RPMI8226 (cell line): ENCODE measurements at regions not wholly inside any gene's neighbourhood (a gene's known extent, or its start where the extent isn't known, plus 50 kb on each side); places are given as distances from the start of the nearest gene placed in this dataset.

ENCODE experiments used
- DNase-seq: peaks from one replicate; pipeline ENCODE4 v3.0.0-alpha.2; 2015

- no peak for DNase-seq
Observed at GRCh38 chr3:59440285-59441028, 390.6 kb upstream of the CFAP20DC start.

- DNase-seq = no peak
Observed at GRCh38 chr3:59438492-59438891, 388.7 kb upstream of the CFAP20DC start.

GRCh38 chr3:59436164-59436958 is 386.5 kb upstream of the CFAP20DC start:
- DNase-seq = no peak

- no peak for DNase-seq
Observed at GRCh38 chr3:59433546-59433945, 383.7 kb upstream of the CFAP20DC start.

- no peak for DNase-seq
Observed at GRCh38 chr3:59432665-59433064, 382.8 kb upstream of the CFAP20DC start.

- no peak for DNase-seq
Observed at GRCh38 chr3:59430341-59430740, 380.5 kb upstream of the CFAP20DC start.

- no peak for DNase-seq
Observed at GRCh38 chr3:59429198-59429597, 379.4 kb upstream of the CFAP20DC start.

- no peak for DNase-seq
Observed at GRCh38 chr3:59426821-59427565, 377.2 kb upstream of the CFAP20DC start.

GRCh38 chr3:59425942-59426341 is 376.1 kb upstream of the CFAP20DC start:
- DNase-seq = no peak

- no peak for DNase-seq
Observed at GRCh38 chr3:59425371-59425770, 375.5 kb upstream of the CFAP20DC start.

- no peak for DNase-seq
Observed at GRCh38 chr3:59424268-59425010, 374.6 kb upstream of the CFAP20DC start.

GRCh38 chr3:59423707-59424106 is 373.9 kb upstream of the CFAP20DC start:
- no peak for DNase-seq

GRCh38 chr3:59422312-59422711 is 372.5 kb upstream of the CFAP20DC start:
- DNase-seq = no peak

- no peak for DNase-seq
Observed at GRCh38 chr3:59418836-59419235, 369.0 kb upstream of the CFAP20DC start.

GRCh38 chr3:59412516-59412915 is 362.7 kb upstream of the CFAP20DC start:
- no peak for DNase-seq

GRCh38 chr3:59411694-59412093 is 361.9 kb upstream of the CFAP20DC start:
- DNase-seq = no peak

- no peak for DNase-seq
Observed at GRCh38 chr3:59411186-59411585, 361.4 kb upstream of the CFAP20DC start.

- DNase-seq = no peak
Observed at GRCh38 chr3:59408047-59408624, 358.3 kb upstream of the CFAP20DC start.

- no peak for DNase-seq
Observed at GRCh38 chr3:59407425-59407824, 357.6 kb upstream of the CFAP20DC start.

GRCh38 chr3:59406943-59407342 is 357.1 kb upstream of the CFAP20DC start:
- DNase-seq = no peak

- DNase-seq = no peak
Observed at GRCh38 chr3:59404851-59405250, 355.0 kb upstream of the CFAP20DC start.

- no peak for DNase-seq
Observed at GRCh38 chr3:59404064-59404463, 354.2 kb upstream of the CFAP20DC start.

GRCh38 chr3:59401924-59402323 is 352.1 kb upstream of the CFAP20DC start:
- no peak for DNase-seq
